Mucosa of descending colon (tissue), 3 donors: ENCODE measurements at regions not wholly inside any gene's neighbourhood (a gene's known extent, or its start where the extent isn't known, plus 50 kb on each side); places are given as distances from the start of the nearest gene placed in this dataset.

Source experiments
- ATAC-seq: fragments of 200-7000 bp; cut with Tn5 transposase; one replicate; pipeline ENCODE4 v1.9.1; 2020; ENCODE audit warnings: mild to moderate bottlenecking, moderate library complexity
- DNase-seq, 3 donors: peaks; one replicate each; pipeline ENCODE4 v3.0.0-alpha.2; 2020
- H3K36me3 ChIP-seq: fragments of 200-600 bp; one replicate; pipeline ENCODE4 v1.8.0; 2021; ENCODE audit warnings: low read depth, mild to moderate bottlenecking
- H3K4me1 ChIP-seq: fragments of 200-600 bp; one replicate; pipeline ENCODE4 v1.8.0; 2021; ENCODE audit warnings: low read depth, mild to moderate bottlenecking
- H3K4me3 ChIP-seq: fragments of 200-600 bp; one replicate; pipeline ENCODE4 v1.8.0; 2021; ENCODE audit warnings: mild to moderate bottlenecking
- H3K9me3 ChIP-seq: fragments of 200-600 bp; one replicate; pipeline ENCODE4 v1.8.0; 2021; ENCODE audit warnings: mild to moderate bottlenecking
- intact Hi-C, 2 donors: fragments of 100-400 bp; cut with DNase I in 1 of 2; cut with micrococcal nuclease in 1 of 2; formaldehyde crosslinking; loops; one replicate each; pipeline versions ENCODE4 v1.11.0 to v1.11.1; 2022; cut with DNase I, micrococcal nuclease
- TF ChIP-seq, protein P1 (sequence below): fragments of 200-600 bp; IDR thresholded peaks from one replicate; pipeline ENCODE4 v1.8.0; 2022; ENCODE audit warnings: antibody characterized with exemption, mild to moderate bottlenecking
- donor health status: DM: no; HTN: no; CAD: no; lungs with moderate emphysema.
- donor health status: DM: no; HTN: no; CAD: no.
- donor health status: DM: no; HTN: yes; CAD: no.

DNA sequence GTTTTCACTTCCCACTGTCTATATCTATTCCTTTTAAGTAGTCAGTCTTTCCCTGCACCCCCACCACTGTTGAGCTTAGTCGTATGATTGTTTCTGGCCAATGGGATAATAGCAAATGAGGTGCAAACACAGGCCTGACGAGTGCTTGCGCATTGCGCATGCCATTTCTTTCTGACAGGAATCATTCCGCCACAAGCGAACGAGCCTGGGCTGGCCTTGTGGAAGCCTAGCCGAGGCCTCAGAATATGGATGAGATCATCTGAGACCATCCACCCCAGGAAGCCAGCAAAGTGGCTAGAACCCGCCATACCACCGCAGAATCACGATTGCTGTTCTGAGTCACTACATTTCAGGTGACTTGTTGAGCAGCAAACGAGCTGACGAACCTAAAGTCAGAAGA, 52.2 kb upstream of the PRL start:
- TF ChIP-seq, protein P1, sequence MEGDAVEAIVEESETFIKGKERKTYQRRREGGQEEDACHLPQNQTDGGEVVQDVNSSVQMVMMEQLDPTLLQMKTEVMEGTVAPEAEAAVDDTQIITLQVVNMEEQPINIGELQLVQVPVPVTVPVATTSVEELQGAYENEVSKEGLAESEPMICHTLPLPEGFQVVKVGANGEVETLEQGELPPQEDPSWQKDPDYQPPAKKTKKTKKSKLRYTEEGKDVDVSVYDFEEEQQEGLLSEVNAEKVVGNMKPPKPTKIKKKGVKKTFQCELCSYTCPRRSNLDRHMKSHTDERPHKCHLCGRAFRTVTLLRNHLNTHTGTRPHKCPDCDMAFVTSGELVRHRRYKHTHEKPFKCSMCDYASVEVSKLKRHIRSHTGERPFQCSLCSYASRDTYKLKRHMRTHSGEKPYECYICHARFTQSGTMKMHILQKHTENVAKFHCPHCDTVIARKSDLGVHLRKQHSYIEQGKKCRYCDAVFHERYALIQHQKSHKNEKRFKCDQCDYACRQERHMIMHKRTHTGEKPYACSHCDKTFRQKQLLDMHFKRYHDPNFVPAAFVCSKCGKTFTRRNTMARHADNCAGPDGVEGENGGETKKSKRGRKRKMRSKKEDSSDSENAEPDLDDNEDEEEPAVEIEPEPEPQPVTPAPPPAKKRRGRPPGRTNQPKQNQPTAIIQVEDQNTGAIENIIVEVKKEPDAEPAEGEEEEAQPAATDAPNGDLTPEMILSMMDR: no peak
- no peak for ATAC-seq
- H3K4me1 ChIP-seq: no peaks in the 10 kb centered on the region
- DNase-seq: no peak
- H3K36me3 ChIP-seq: no peaks in the 10 kb centered on the region
- intact Hi-C loops: no loop called here
- H3K4me3 ChIP-seq: no peak overlapping the region
- H3K9me3 ChIP-seq: no peaks in the 10 kb centered on the region

DNA sequence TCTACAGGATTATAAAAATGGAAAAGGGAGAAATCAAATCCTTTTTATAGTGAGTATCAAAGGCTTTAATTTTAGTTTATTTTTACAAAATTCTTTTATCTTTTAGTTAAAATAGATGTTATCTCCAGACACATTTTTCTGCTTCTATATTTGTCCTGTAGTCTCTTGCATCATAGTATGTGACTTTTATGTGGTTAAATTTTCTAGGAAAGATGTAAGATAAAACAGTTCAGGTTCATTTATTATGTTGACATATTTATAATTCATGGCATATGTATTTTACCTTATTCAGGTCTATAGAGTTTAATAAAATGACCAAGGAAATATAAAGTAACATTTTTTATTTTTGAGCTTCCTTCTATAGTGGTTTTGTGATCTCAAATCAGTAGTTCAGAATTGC, 52.7 kb upstream of the PRL start:
- H3K4me1 ChIP-seq: no peaks in the 10 kb centered on the region
- intact Hi-C loops: no loop called here
- DNase-seq (no peak), ATAC-seq (no peak)
- H3K9me3 ChIP-seq: no peaks in the 10 kb centered on the region
- no peaks in the 10 kb centered on the region for H3K36me3 ChIP-seq
- no peak overlapping the region for H3K4me3 ChIP-seq
- TF ChIP-seq, protein P1: no peak

DNA sequence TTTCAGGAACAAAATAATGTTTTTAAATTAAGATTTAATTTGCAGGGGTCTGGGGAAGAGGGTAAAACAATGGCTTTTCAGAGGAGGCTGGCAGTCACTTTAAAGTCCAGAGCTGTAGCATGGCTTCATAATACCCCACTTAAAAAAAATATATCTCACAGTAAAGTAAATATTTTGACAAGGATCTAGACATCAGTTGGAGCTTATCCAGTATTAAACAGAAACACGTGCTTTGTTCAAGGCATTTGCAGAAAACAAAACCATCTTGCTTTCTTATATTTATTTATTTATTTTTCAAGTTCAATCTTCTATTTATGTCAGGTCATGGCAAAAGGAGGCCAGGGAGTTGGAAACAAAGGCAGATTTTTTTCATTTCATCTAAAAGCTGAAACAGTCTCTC, 53.3 kb upstream of the PRL start:
- no peaks in the 10 kb centered on the region for H3K4me1 ChIP-seq
- H3K4me3 ChIP-seq: no peak overlapping the region
- no peaks in the 10 kb centered on the region for H3K9me3 ChIP-seq
- ATAC-seq (no peak), DNase-seq (no peak)
- intact Hi-C loops: no loop called here
- H3K36me3 ChIP-seq: no peaks in the 10 kb centered on the region
- TF ChIP-seq, protein P1: no peak

DNA sequence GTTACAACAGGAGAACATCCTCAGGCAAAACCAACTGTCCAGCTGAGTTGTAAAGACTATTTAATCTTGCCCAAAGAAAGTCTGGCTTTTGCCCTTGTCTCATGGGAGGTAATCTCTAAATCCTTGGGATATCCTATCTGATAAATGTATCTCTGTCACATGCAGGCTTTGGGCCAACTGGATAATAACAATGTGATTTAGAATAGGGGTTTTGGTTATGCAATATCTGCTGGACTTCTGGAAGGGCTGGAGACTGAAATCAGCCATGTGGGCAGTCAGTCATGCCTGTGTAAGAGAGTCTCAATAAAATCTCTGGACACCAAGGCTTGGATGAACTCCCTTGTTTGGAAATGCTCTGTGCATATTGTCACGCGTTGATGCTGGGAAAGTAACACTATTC, 56.3 kb upstream of the PRL start:
- ATAC-seq: no peak
- Histone ChIP-seq H3K9me3 (no peaks in the 10 kb centered on the region), H3K36me3 (no peaks in the 10 kb centered on the region), H3K4me3 (no peak overlapping the region), H3K4me1 (no peaks in the 10 kb centered on the region)
- intact Hi-C loops: no loop called here
- no peak for DNase-seq
- TF ChIP-seq, protein P1: no peak

DNA sequence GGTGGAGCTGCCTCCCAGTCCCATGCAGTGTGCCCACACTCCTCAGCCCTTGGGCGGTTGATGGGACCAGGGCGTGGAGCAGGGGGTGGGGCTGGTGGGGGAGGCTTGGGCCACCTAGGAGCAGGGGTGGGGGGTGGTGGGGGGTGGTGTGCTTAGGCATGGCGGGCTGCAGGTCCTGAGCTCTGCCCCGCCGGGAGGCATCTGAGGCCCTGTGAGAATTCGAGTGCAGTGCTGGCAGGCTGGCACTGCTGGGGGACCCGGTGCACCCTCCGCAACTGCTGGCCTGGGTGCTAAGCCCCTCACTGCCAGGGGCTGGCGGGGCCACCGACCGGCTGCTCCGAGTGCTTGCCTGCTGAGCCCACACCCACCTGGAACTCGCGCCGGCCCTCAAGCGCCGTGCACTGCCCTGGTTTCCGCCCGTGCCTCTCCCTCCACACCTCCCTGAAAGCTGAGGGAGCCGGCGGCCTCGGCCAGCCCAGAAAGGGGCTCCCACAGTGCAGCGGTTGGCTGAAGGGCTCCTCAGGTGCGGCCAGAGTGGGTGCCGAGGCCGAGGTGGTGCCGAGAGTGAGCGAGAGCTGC, 59.6 kb upstream of the PRL start:
- H3K36me3 ChIP-seq: no peaks in the 10 kb centered on the region
- no peak for DNase-seq
- no peak for ATAC-seq
- TF ChIP-seq, protein P1: no peak
- no peaks in the 10 kb centered on the region for H3K4me1 ChIP-seq
- no peaks in the 10 kb centered on the region for H3K9me3 ChIP-seq
- intact Hi-C loops: no loop called here
- no peak overlapping the region for H3K4me3 ChIP-seq

DNA sequence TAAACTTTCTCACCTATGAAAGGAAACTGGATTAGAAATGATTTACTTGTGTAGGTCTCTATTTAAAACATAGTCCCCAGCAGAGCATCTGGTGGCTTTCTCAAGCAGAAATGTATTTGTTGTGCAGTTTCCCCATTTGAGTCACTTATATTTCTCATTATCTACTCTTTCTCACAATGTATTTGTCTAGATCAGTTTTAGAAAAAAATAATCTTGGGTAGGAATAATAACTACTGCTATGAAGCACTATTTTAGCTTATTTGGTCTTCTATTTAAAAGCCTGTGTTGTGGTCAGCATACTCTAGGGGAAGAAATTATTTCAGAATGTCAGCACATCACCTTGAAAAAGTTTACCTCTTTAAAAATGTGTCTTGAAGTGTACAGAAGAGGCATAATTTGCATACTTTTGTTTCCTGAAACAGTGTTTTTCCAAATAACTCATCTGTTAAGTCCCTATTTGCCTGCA, 60.9 kb upstream of the PRL start:
- DNase-seq (no peak), ATAC-seq (no peak)
- Histone ChIP-seq H3K4me1 (no peaks in the 10 kb centered on the region), H3K4me3 (no peak overlapping the region), H3K9me3 (no peaks in the 10 kb centered on the region), H3K36me3 (no peaks in the 10 kb centered on the region)
- intact Hi-C loops: no loop called here
- TF ChIP-seq, protein P1: no peak
